SK-N-MC (cell line): ENCODE measurements at regions not wholly inside any gene's neighbourhood (a gene's known extent, or its start where the extent isn't known, plus 50 kb on each side); places are given as distances from the start of the nearest gene placed in this dataset.

ENCODE experiments used
- EZH2 ChIP-seq: fragments of 200-600 bp; sonication (generic); IDR thresholded peaks from one replicate; pipeline ENCODE4 v1.6.1; 2017; ENCODE audit warnings: antibody characterized with exemption
- FOXP2 ChIP-seq: optimal IDR thresholded peaks from 2 replicates; pipeline ENCODE3; 2011; ENCODE audit warnings: mild to moderate bottlenecking, moderate library complexity; ENCODE audit not compliant: insufficient read depth; ENCODE audit errors: extremely low read length, control extremely low read depth
- POLR2AphosphoS5 ChIP-seq: IDR thresholded peaks from 2 replicates; pipeline ENCODE4 v1.6.1; 2012; ENCODE audit warnings: mild to moderate bottlenecking, low read depth, low read length, borderline replicate concordance

DNA sequence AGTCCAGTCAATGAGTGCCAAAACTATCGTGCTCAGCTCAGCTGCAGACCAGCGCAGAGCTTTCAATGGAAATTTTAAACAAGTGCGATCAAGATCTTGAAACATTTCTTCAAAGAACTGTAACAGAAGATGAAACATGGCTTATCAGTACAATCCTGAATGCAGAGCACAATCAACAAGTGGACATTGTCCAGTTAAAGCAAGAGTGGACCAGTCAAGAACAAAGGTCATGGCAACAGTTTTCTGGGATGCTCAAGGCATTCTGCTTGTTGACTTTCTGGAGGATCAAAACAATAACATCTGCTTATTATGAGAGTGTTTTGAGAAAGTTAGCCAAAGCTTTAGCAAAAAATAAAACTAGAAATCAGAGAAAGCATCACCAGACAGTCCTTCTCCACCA is 374.2 kb downstream of the SETD4 start:
- TF ChIP-seq POLR2AphosphoS5 (no peak), EZH2 (no peak), FOXP2 (no peak)
